HL-60 (cell line): ENCODE measurements at regions not wholly inside any gene's neighbourhood (a gene's known extent, or its start where the extent isn't known, plus 50 kb on each side); places are given as distances from the start of the nearest gene placed in this dataset.

Experiments used
- POLR2AphosphoS5 ChIP-seq: IDR thresholded peaks from 2 replicates; pipeline ENCODE4 v1.6.1; 2012; ENCODE audit warnings: low read depth
- SPI1 ChIP-seq: IDR thresholded peaks from 2 replicates; pipeline ENCODE4 v1.6.1; 2012; ENCODE audit warnings: low read depth, mild to moderate bottlenecking, borderline replicate concordance
- TF ChIP-seq, protein P1 (sequence below): IDR thresholded peaks from one replicate; pipeline ENCODE4 v1.5.1; 2011; ENCODE audit warnings: low read length, control low read depth, inconsistent platforms; ENCODE audit not compliant: insufficient read depth

DNA sequence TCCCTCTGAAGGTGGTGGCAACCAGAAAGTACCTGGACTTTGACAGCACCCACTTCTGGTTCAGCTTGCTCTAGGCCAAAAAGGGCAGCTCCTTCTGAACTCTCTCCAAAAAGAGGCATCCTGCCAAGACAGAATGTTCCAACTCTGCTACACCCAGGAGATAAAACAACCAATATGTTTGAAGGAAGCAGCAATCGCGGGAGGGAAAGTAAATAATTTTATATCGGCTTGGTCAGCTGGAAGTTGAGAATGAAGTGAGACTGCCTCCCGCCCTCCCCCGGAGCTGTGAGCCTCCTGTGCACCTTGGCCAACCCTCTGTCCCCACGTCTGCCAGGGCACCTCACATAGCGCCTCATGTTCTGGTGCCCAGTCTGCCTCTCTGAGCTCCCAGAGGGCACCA, 130.3 kb upstream of the ATP1A1 start:
- TF ChIP-seq POLR2AphosphoS5 (no peak), SPI1 (no peak)
- TF ChIP-seq, protein P1, sequence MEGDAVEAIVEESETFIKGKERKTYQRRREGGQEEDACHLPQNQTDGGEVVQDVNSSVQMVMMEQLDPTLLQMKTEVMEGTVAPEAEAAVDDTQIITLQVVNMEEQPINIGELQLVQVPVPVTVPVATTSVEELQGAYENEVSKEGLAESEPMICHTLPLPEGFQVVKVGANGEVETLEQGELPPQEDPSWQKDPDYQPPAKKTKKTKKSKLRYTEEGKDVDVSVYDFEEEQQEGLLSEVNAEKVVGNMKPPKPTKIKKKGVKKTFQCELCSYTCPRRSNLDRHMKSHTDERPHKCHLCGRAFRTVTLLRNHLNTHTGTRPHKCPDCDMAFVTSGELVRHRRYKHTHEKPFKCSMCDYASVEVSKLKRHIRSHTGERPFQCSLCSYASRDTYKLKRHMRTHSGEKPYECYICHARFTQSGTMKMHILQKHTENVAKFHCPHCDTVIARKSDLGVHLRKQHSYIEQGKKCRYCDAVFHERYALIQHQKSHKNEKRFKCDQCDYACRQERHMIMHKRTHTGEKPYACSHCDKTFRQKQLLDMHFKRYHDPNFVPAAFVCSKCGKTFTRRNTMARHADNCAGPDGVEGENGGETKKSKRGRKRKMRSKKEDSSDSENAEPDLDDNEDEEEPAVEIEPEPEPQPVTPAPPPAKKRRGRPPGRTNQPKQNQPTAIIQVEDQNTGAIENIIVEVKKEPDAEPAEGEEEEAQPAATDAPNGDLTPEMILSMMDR, result no peak
